ENCODE measurements at regions not wholly inside any gene's neighbourhood (a gene's known extent, or its start where the extent isn't known, plus 50 kb on each side); places are given as distances from the start of the nearest gene placed in this dataset.

DNA sequence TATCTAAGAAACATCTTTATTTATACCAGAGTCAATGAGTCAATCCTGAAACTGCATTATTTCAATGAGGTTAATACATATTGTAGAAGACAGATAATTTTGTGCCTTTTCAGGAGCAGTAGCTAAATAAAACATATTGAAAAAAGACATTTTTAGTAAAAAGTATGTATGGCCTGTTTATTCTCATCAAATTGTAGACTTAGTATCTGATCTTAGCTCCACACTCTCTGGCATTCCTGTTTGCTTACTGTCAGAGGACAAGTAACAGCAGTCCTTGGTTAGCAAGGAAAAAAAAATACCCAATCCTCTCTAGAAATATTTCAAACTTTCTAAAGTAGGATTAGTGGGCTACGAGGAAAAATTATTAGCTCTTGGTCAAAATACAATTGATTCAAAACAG is 50.5 kb upstream of the GUCY1A1 start:
- Mint-ChIP-seq H3K4me1 (ENCODE audit: low read depth, unreplicated experiment) (no peaks in the 10 kb centered on the region), H3K27me3 (ENCODE audit: unreplicated experiment) (no peaks in the 10 kb centered on the region), H3K27ac (ENCODE audit: unreplicated experiment) (no peak overlapping the region), H3K4me3 (ENCODE audit: unreplicated experiment) (no peak overlapping the region), H3K9me3 (ENCODE audit: unreplicated experiment) (no peaks in the 10 kb centered on the region), H3K36me3 (ENCODE audit: unreplicated experiment) (no peaks in the 10 kb centered on the region)
- DNase-seq, result no peak
- TF ChIP-seq, protein P1, sequence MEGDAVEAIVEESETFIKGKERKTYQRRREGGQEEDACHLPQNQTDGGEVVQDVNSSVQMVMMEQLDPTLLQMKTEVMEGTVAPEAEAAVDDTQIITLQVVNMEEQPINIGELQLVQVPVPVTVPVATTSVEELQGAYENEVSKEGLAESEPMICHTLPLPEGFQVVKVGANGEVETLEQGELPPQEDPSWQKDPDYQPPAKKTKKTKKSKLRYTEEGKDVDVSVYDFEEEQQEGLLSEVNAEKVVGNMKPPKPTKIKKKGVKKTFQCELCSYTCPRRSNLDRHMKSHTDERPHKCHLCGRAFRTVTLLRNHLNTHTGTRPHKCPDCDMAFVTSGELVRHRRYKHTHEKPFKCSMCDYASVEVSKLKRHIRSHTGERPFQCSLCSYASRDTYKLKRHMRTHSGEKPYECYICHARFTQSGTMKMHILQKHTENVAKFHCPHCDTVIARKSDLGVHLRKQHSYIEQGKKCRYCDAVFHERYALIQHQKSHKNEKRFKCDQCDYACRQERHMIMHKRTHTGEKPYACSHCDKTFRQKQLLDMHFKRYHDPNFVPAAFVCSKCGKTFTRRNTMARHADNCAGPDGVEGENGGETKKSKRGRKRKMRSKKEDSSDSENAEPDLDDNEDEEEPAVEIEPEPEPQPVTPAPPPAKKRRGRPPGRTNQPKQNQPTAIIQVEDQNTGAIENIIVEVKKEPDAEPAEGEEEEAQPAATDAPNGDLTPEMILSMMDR (IDR thresholded peaks at IDR 0.05; ENCODE audit: partially characterized antibody, unreplicated experiment), result no peak

DNA sequence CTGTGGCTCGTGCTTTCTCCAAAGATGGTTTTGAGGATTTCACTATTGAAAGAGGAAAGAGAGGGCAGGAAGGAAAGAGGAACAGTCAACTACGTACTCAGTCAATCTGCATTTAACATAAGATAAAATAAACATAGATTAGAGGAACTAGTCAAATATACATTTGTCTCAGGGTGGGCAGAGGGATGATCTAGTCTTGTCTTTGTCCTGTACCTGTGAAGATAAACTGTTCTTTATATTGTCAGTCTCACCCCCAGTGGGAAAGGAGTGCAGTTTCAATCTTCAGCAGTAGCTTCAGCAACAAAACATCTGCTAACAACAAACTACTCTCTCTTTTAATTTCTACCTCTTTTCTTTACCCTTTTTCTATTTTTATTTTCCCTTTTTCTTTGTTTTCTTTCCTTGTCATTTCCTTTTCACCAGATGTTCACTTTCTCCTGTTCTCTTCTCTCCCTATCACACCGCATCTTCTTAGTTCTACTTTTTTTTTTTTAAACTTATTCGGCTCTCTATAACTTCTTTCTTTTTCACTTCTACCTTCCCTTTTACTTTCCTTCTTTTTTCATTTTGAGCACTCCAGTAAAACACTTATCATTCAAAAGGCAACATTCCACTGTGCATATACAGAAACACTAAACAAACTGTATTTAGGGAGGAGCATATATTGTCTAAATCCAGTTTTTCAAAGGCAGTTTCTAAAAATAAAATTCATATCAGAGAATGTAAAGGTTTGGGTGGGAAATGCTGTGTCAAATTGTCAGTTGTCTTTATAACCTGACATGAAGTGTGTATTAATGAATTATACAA is 51.4 kb upstream of the GUCY1A1 start:
- TF ChIP-seq, protein P1 (IDR thresholded peaks at IDR 0.05; ENCODE audit: partially characterized antibody, unreplicated experiment), result no peak
- Mint-ChIP-seq H3K4me3 (ENCODE audit: unreplicated experiment) (no peak overlapping the region), H3K27me3 (ENCODE audit: unreplicated experiment) (no peaks in the 10 kb centered on the region), H3K4me1 (ENCODE audit: low read depth, unreplicated experiment) (no peaks in the 10 kb centered on the region), H3K27ac (ENCODE audit: unreplicated experiment) (no peak overlapping the region), H3K9me3 (ENCODE audit: unreplicated experiment) (no peaks in the 10 kb centered on the region), H3K36me3 (ENCODE audit: unreplicated experiment) (no peaks in the 10 kb centered on the region)
- DNase-seq, result no peak

DNA sequence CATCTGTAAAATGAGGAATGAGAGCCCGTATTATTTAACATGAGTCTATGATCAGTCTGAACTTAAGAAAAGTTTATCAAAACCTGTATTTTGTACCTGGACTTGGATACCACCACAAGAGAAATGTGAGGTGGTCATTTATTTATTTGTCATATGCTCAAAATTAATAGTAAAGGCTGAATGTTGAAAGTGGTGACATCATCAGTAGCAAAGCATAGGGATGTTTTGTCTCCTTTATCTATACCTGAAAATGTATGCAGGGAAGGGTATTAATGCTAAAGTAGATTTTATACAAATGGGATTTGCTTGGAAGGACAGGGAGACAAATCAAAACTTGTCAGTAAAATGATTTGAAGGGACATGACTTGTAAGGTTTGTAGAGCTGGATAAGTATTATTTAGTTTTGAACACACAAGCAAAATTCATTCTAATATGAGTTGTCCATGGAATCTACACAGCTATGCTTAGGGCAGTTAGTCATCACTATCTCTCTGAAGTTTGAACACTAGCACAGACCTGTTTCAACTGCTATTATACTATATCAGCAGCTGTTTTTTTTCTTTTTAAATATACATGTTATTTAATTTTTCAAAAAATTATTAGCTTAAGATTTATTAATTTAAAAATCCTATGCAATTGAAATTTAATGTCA is 52.4 kb upstream of the GUCY1A1 start:
- TF ChIP-seq, protein P1 (IDR thresholded peaks at IDR 0.05; ENCODE audit: partially characterized antibody, unreplicated experiment), result no peak
- no peak for DNase-seq
- Mint-ChIP-seq H3K27ac (ENCODE audit: unreplicated experiment) (no peak overlapping the region), H3K4me3 (ENCODE audit: unreplicated experiment) (no peak overlapping the region), H3K36me3 (ENCODE audit: unreplicated experiment) (no peaks in the 10 kb centered on the region), H3K9me3 (ENCODE audit: unreplicated experiment) (no peaks in the 10 kb centered on the region), H3K4me1 (ENCODE audit: low read depth, unreplicated experiment) (no peaks in the 10 kb centered on the region), H3K27me3 (ENCODE audit: unreplicated experiment) (no peaks in the 10 kb centered on the region)

DNA sequence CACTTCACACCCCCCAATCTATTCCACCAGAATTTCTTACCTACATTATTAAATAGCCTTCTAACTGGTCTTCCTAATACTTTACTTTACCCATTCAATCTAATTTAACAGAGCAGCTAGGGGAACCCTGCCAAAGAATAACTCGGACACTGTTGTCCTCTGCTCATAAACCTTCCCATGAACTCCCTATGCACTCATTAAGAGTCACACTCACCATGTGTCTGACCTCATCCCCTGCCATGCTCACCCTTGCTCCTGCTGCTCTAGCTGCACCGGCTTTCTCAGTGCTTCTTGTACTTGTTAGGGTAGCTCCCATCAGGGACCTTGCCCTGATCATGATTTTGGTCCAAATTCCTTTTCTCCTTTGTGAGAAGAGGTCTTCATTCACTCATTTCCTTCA is 54.6 kb upstream of the GUCY1A1 start:
- Mint-ChIP-seq H3K27ac (ENCODE audit: unreplicated experiment) (no peak overlapping the region), H3K27me3 (ENCODE audit: unreplicated experiment) (no peaks in the 10 kb centered on the region), H3K36me3 (ENCODE audit: unreplicated experiment) (no peaks in the 10 kb centered on the region), H3K9me3 (ENCODE audit: unreplicated experiment) (no peaks in the 10 kb centered on the region), H3K4me3 (ENCODE audit: unreplicated experiment) (no peak overlapping the region), H3K4me1 (ENCODE audit: low read depth, unreplicated experiment) (no peaks in the 10 kb centered on the region)
- TF ChIP-seq, protein P1 (IDR thresholded peaks at IDR 0.05; ENCODE audit: partially characterized antibody, unreplicated experiment), result no peak
- DNase-seq, result no peak

DNA sequence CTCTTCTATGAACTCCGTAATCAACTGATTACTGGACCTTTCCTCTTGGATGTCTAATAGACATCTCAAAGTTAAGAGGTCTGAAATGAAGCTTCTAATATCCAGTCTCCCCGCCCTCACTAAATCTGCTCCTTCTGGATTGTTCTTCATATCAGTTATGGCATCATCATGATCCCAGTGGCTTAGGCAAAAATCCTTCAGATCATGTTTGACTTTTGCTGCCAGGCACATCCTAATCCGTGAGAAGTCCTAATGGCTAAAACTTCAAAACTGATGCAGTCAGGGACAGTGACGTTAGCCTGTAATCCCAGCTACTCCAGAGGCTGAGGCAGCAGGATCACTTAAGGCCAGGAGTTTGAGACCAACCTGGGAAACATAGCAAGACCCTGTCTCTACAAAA is 55.1 kb upstream of the GUCY1A1 start:
- no peaks in the 10 kb centered on the region for H3K27me3 Mint-ChIP-seq (ENCODE audit: unreplicated experiment)
- H3K36me3 Mint-ChIP-seq (ENCODE audit: unreplicated experiment), result no peaks in the 10 kb centered on the region
- TF ChIP-seq, protein P1 (IDR thresholded peaks at IDR 0.05; ENCODE audit: partially characterized antibody, unreplicated experiment), result no peak
- DNase-seq, result no peak
- H3K4me1 Mint-ChIP-seq (ENCODE audit: low read depth, unreplicated experiment), result no peaks in the 10 kb centered on the region
- H3K27ac Mint-ChIP-seq (ENCODE audit: unreplicated experiment), result no peak overlapping the region
- no peaks in the 10 kb centered on the region for H3K9me3 Mint-ChIP-seq (ENCODE audit: unreplicated experiment)
- H3K4me3 Mint-ChIP-seq (ENCODE audit: unreplicated experiment), result no peak overlapping the region

Measured in glutamatergic neuron (in vitro differentiated cells).